LoVo (cell line): ENCODE measurements at regions not wholly inside any gene's neighbourhood (a gene's known extent, or its start where the extent isn't known, plus 50 kb on each side); places are given as distances from the start of the nearest gene placed in this dataset.
"Not testable (repeated sequence)": the region's sequence is repeated elsewhere in the genome, so short reads cannot be mapped to it uniquely, and the experiment has no call there.

Experiments used
- DNase-seq: peaks from one replicate; pipeline ENCODE4 v3.0.0-alpha.2; 2016; ENCODE audit warnings: low spot score

- not testable (repeated sequence) for DNase-seq
Measured at GRCh38 chr21:10428981-10429534, 92.3 kb upstream of the TPTE start.

- DNase-seq = no peak
Measured at GRCh38 chr21:10430005-10430404, 91.4 kb upstream of the TPTE start.

GRCh38 chr21:10431995-10432394 is 89.4 kb upstream of the TPTE start:
- not testable (repeated sequence) for DNase-seq

- not testable (repeated sequence) for DNase-seq
Measured at GRCh38 chr21:10432456-10432855, 88.9 kb upstream of the TPTE start.

GRCh38 chr21:10437977-10438376 is 83.4 kb upstream of the TPTE start:
- DNase-seq = not testable (repeated sequence)

- DNase-seq = not testable (repeated sequence)
Measured at GRCh38 chr21:10440639-10441038, 80.7 kb upstream of the TPTE start.

GRCh38 chr21:10442018-10442417 is 79.4 kb upstream of the TPTE start:
- not testable (repeated sequence) for DNase-seq

GRCh38 chr21:10445685-10446084 is 75.7 kb upstream of the TPTE start:
- not testable (repeated sequence) for DNase-seq

- DNase-seq = not testable (repeated sequence)
Measured at GRCh38 chr21:10449451-10449850, 71.9 kb upstream of the TPTE start.

- DNase-seq = not testable (repeated sequence)
Measured at GRCh38 chr21:10451274-10451673, 70.1 kb upstream of the TPTE start.

GRCh38 chr21:10457765-10458164 is 63.6 kb upstream of the TPTE start:
- not testable (repeated sequence) for DNase-seq

- DNase-seq = not testable (repeated sequence)
Measured at GRCh38 chr21:10460957-10461356, 60.4 kb upstream of the TPTE start.

GRCh38 chr21:10461445-10461844 is 59.9 kb upstream of the TPTE start:
- not testable (repeated sequence) for DNase-seq

GRCh38 chr21:10463156-10463555 is 58.2 kb upstream of the TPTE start:
- DNase-seq = no peak

- no peak for DNase-seq
Measured at GRCh38 chr21:10464975-10465374, 56.4 kb upstream of the TPTE start.

- DNase-seq = not testable (repeated sequence)
Measured at GRCh38 chr21:10465524-10466110, 55.8 kb upstream of the TPTE start.

- DNase-seq = no peak
Measured at GRCh38 chr21:10466200-10466599, 55.2 kb upstream of the TPTE start.
